ENCODE measurements at regions not wholly inside any gene's neighbourhood (a gene's known extent, or its start where the extent isn't known, plus 50 kb on each side); places are given as distances from the start of the nearest gene placed in this dataset.

GRCh38 chr9:10899509-10899908 lies 286.7 kb upstream of the PTPRD start:
- DNase-seq (ENCODE audit: low read depth): no peak
- H3K4me3 ChIP-seq (ENCODE audit: low read depth, low read length): no peak overlapping the region
- no peak for TF ChIP-seq CTCF (conservative IDR thresholded peaks at IDR 0.05; ENCODE audit: low read depth, low read length)

- TF ChIP-seq CTCF (conservative IDR thresholded peaks at IDR 0.05; ENCODE audit: low read depth, low read length): no peak
- no peak overlapping the region for H3K4me3 ChIP-seq (ENCODE audit: low read depth, low read length)
- DNase-seq (ENCODE audit: low read depth): no peak
Measured at GRCh38 chr9:10903969-10904368, 291.2 kb upstream of the PTPRD start.

GRCh38 chr9:10910779-10911178 lies 298.0 kb upstream of the PTPRD start:
- no peak overlapping the region for H3K4me3 ChIP-seq (ENCODE audit: low read depth, low read length)
- no peak for TF ChIP-seq CTCF (conservative IDR thresholded peaks at IDR 0.05; ENCODE audit: low read depth, low read length)
- DNase-seq (ENCODE audit: low read depth): no peak

GRCh38 chr9:10911373-10911772 lies 298.6 kb upstream of the PTPRD start:
- no peak for TF ChIP-seq CTCF (conservative IDR thresholded peaks at IDR 0.05; ENCODE audit: low read depth, low read length)
- no peak overlapping the region for H3K4me3 ChIP-seq (ENCODE audit: low read depth, low read length)
- no peak for DNase-seq (ENCODE audit: low read depth)

GRCh38 chr9:10917001-10917400 lies 304.2 kb upstream of the PTPRD start:
- TF ChIP-seq CTCF (conservative IDR thresholded peaks at IDR 0.05; ENCODE audit: low read depth, low read length): no peak
- no peak for DNase-seq (ENCODE audit: low read depth)
- H3K4me3 ChIP-seq (ENCODE audit: low read depth, low read length): no peak overlapping the region

GRCh38 chr9:10921671-10922070 lies 308.9 kb upstream of the PTPRD start:
- DNase-seq (ENCODE audit: low read depth): no peak
- TF ChIP-seq CTCF (conservative IDR thresholded peaks at IDR 0.05; ENCODE audit: low read depth, low read length): no peak

GRCh38 chr9:10925896-10926295 lies 313.1 kb upstream of the PTPRD start:
- DNase-seq (ENCODE audit: low read depth): no peak
- H3K4me3 ChIP-seq (ENCODE audit: low read depth, low read length): no peak overlapping the region
- no peak for TF ChIP-seq CTCF (conservative IDR thresholded peaks at IDR 0.05; ENCODE audit: low read depth, low read length)

More at GRCh38 chr9:10921671-10922070, 308.9 kb upstream of the PTPRD start:
- H3K4me3 ChIP-seq (ENCODE audit: low read depth, low read length): no peak overlapping the region
